ENCODE measurements at regions not wholly inside any gene's neighbourhood (a gene's known extent, or its start where the extent isn't known, plus 50 kb on each side); places are given as distances from the start of the nearest gene placed in this dataset.

DNA sequence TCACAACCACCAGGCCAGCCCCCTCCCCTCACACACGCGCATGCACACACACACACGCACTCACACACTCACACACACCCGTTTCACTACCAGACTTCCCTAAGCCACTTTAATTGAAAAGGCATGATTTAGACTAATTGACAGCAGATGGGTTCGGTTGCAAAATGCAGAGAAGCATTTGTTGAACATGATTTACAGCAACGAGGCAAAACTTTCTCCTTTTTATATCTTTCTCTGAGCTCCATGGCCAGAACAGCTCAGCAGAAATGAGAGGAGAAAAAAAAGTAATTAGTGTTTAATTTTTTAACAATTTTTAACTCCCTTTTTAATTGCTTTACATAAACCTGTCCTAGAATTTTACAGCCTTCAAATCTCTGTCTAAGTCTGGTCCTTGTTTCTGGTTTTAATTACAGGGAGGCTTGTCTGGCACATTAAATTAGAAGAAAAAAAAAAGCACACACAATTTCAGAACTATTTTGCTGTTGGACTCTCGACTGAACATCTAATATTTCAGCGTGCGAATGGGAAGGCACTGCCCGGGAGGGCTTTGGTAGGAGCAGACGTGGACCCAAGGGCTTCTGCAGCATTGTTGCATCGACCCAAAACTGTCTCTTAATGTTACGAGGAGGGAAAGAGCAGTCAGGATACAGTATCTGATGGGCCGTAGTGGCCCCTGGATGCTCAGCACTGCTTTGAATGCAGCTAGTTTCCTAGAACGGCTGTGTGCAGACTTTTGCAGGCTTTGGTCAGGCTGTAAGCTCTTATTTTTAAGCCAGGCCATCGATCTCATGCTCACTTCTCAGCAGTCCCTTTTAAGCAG, 255.9 kb downstream of the SOX9 start:
- no peaks in the 10 kb centered on the region for H3K36me3 ChIP-seq
- ATAC-seq = no peak
- TF ChIP-seq, protein P1, sequence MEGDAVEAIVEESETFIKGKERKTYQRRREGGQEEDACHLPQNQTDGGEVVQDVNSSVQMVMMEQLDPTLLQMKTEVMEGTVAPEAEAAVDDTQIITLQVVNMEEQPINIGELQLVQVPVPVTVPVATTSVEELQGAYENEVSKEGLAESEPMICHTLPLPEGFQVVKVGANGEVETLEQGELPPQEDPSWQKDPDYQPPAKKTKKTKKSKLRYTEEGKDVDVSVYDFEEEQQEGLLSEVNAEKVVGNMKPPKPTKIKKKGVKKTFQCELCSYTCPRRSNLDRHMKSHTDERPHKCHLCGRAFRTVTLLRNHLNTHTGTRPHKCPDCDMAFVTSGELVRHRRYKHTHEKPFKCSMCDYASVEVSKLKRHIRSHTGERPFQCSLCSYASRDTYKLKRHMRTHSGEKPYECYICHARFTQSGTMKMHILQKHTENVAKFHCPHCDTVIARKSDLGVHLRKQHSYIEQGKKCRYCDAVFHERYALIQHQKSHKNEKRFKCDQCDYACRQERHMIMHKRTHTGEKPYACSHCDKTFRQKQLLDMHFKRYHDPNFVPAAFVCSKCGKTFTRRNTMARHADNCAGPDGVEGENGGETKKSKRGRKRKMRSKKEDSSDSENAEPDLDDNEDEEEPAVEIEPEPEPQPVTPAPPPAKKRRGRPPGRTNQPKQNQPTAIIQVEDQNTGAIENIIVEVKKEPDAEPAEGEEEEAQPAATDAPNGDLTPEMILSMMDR (IDR thresholded peaks at IDR 0.05) = no peak
- intact Hi-C loops (cut with DNase I) = no loop called here
- H3K4me1 ChIP-seq = no peaks in the 10 kb centered on the region
- H3K9me3 ChIP-seq = no peaks in the 10 kb centered on the region
- H3K27ac ChIP-seq = no peak overlapping the region
- no peak overlapping the region for H3K4me3 ChIP-seq
- no peaks in the 10 kb centered on the region for H3K27me3 ChIP-seq (ENCODE audit: low read depth)
- DNase-seq = no peak

DNA sequence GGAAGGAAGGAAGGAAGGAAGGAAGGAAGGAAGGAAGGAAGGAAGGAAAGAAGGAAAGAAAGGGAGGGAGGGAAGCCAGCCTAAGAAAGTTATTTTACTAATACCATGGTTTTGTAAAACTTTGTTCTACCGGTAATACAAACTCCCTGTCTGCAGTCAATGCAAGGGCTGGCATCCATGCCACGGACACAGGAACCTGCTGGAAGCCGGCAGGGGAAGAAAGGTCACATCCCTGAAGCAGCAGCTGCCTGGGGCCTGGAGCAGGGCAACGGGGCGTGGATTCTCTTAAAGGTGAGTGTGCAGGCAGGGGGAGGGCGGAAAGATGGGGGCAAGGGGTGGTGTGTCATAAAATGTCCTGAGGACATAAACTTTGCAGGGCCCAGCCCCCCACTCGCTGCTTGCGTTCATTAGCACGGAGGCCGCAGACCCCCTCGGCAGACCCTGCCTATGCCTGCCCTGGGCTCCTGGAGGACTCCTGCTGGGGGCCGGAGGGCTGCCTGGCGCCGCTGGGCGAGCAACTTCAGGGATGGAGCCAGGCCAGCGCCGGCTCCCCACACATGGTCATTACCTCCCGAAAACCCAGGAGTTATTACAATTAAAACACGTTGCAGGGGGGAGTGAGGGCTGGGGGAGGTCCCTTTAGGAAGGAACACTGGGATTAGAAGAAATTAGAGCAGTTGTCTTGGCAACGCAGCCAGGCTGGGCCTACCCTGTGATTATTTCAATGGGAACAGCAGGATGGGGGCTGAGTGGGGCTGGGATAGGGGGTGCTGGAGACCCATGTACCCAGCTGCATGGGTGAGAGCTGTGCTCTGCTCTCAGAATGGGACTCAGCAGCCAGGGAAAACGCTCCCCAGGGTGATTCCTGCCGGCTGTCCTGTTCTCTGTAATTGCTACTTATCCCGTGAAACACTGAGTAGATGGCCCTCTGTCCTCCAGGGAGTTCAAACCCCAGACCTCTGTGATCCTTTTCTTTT, 257.9 kb downstream of the SOX9 start:
- Histone ChIP-seq H3K27ac (no peak overlapping the region), H3K36me3 (no peaks in the 10 kb centered on the region), H3K9me3 (no peaks in the 10 kb centered on the region), H3K4me1 (peaks cover 7% of the 10 kb centered on the region), H3K4me3 (no peak overlapping the region), H3K27me3 (ENCODE audit: low read depth) (no peaks in the 10 kb centered on the region)
- intact Hi-C loops (cut with DNase I) = no loop called here
- ATAC-seq (no peak), DNase-seq (no peak)
- TF ChIP-seq, protein P1 (IDR thresholded peaks at IDR 0.05) = no peak

DNA sequence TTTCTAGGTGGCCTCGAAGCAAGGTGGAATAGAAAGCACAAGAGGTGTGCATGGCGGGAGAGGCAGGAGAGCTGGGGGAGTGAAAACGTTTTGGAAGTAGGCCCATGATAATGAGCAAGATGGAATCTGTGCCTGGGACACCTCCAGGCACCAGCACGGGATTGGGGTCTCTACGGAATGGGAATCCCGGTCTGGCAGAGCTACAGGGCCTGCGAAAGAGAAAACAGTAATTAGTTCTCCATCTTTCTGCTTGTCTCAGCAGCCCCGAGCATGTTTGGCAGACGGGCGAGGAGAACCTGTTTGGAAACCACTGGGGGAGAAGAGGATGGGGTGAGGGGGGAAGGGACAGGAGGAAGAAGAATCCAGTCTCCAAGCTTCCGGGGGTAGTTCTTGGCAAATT, 258.7 kb downstream of the SOX9 start:
- no peak for ATAC-seq
- H3K4me1 ChIP-seq = peaks cover 7% of the 10 kb centered on the region
- no peaks in the 10 kb centered on the region for H3K27me3 ChIP-seq (ENCODE audit: low read depth)
- H3K4me3 ChIP-seq = no peak overlapping the region
- DNase-seq = no peak
- H3K36me3 ChIP-seq = no peaks in the 10 kb centered on the region
- no peak overlapping the region for H3K27ac ChIP-seq
- TF ChIP-seq, protein P1 (IDR thresholded peaks at IDR 0.05) = no peak
- no peaks in the 10 kb centered on the region for H3K9me3 ChIP-seq
- intact Hi-C loops (cut with DNase I) = no loop called here

DNA sequence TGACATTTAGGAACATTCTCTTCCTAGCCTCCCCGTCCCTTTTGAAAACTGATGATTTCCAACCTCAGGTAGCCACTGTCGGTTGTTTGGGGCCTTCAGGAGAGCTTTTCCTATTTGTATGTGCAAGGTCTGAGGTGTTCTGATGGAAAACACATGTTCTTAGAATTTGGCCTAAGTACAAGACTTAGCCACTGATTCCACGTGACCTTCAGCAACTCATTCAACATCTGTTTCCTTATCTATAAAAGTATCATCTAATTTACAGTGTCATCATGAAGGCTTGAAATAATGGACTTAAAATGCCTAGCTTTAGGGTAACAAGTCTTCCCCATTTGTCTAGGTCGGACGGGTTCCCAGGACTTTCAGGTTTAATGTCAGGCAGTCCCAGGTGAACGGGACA, 259.3 kb downstream of the SOX9 start:
- no peak overlapping the region for H3K4me3 ChIP-seq
- ATAC-seq (no peak), DNase-seq (no peak)
- H3K36me3 ChIP-seq = no peaks in the 10 kb centered on the region
- peaks cover 7% of the 10 kb centered on the region for H3K4me1 ChIP-seq
- TF ChIP-seq, protein P1 (IDR thresholded peaks at IDR 0.05) = no peak
- no peaks in the 10 kb centered on the region for H3K27me3 ChIP-seq (ENCODE audit: low read depth)
- no peak overlapping the region for H3K27ac ChIP-seq
- H3K9me3 ChIP-seq = no peaks in the 10 kb centered on the region
- intact Hi-C loops (cut with DNase I) = no loop called here

DNA sequence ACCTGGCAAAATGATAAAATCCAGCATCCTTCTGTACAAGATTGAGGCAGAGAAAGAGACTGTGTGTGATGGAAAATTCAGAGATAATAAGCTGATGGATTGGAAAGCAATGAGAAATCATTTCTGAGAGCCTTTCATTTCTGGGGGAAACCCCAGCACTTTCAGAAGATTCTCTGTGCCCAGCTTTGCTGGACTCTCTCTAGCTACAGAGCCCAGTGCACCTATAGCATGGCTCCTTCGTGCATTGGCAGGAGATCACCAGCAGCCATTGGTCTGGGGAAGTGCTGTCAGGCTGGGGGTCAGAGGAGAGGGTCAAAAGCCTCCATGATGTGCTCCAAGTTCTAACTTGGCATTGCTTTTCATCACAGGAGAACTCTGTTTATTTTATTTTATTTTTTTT, 259.9 kb downstream of the SOX9 start:
- H3K9me3 ChIP-seq = no peaks in the 10 kb centered on the region
- intact Hi-C loops (cut with DNase I) = no loop called here
- no peaks in the 10 kb centered on the region for H3K27me3 ChIP-seq (ENCODE audit: low read depth)
- TF ChIP-seq, protein P1 (IDR thresholded peaks at IDR 0.05) = no peak
- ATAC-seq (no peak), DNase-seq (no peak)
- H3K36me3 ChIP-seq = no peaks in the 10 kb centered on the region
- H3K4me3 ChIP-seq = no peak overlapping the region
- no peak overlapping the region for H3K27ac ChIP-seq
- H3K4me1 ChIP-seq = peaks cover 7% of the 10 kb centered on the region
